SK-N-SH (cell line): ENCODE measurements at regions not wholly inside any gene's neighbourhood (a gene's known extent, or its start where the extent isn't known, plus 50 kb on each side); places are given as distances from the start of the nearest gene placed in this dataset.

Experiments
- CTCF ChIP-seq: fragments of 200-600 bp; sonication (generic); IDR thresholded peaks from 2 replicates; pipeline ENCODE4 v1.6.1; 2017; ENCODE audit warnings: antibody characterized with exemption, mild to moderate bottlenecking, moderate library complexity
- FOXM1 ChIP-seq: IDR thresholded peaks from 2 replicates; pipeline ENCODE4 v1.4.0; 2012; ENCODE audit warnings: low read depth, mild to moderate bottlenecking
- GABPA ChIP-seq: IDR thresholded peaks from 2 replicates; pipeline ENCODE4 v1.4.0; 2012; ENCODE audit warnings: low read depth, mild to moderate bottlenecking
- JUND ChIP-seq: IDR thresholded peaks from 2 replicates; pipeline ENCODE4 v1.4.0; 2012
- MAX ChIP-seq: IDR thresholded peaks from 2 replicates; pipeline ENCODE4 v1.4.0; 2012; ENCODE audit warnings: low read depth
- POLR2AphosphoS5 ChIP-seq: IDR thresholded peaks from 2 replicates; pipeline ENCODE4 v1.6.1; 2012; ENCODE audit warnings: low read depth, low read length
- RAD21 ChIP-seq: IDR thresholded peaks from 2 replicates; pipeline ENCODE4 v1.6.1; 2012; ENCODE audit warnings: mild to moderate bottlenecking, low read length
- TAF1 ChIP-seq: IDR thresholded peaks from 2 replicates; pipeline ENCODE4 v1.6.1; 2012; ENCODE audit warnings: low read depth, mild to moderate bottlenecking, low read length, moderate library complexity, borderline replicate concordance
- YY1 ChIP-seq: IDR thresholded peaks from 2 replicates; pipeline ENCODE4 v1.4.0; 2012; ENCODE audit warnings: low read depth, mild to moderate bottlenecking
- ZBTB33 ChIP-seq: IDR thresholded peaks from 2 replicates; pipeline ENCODE4 v1.4.0; 2012; ENCODE audit warnings: low read depth, borderline replicate concordance

- no peak for TF ChIP-seq RAD21
- no peak for TF ChIP-seq MAX
- TF ChIP-seq CTCF: no peak
- TF ChIP-seq ZBTB33: no peak
- TF ChIP-seq JUND: no peak
- TF ChIP-seq GABPA: no peak
- TF ChIP-seq YY1: no peak
- no peak for TF ChIP-seq TAF1
- no peak for TF ChIP-seq POLR2AphosphoS5
- no peak for TF ChIP-seq FOXM1
These were observed 80.9 kb downstream of the CNGA2 start for GRCh38 chrX:151815398-151815797.
